ENCODE measurements at regions not wholly inside any gene's neighbourhood (a gene's known extent, or its start where the extent isn't known, plus 50 kb on each side); places are given as distances from the start of the nearest gene placed in this dataset.

- TF ChIP-seq CTCF (IDR thresholded peaks at IDR 0.05) (no peak), POLR2A (IDR thresholded peaks at IDR 0.05) (no peak), EP300 (IDR thresholded peaks at IDR 0.05) (no peak)
Observed at GRCh38 chr1:208569181-208569580, 325.0 kb upstream of the PLXNA2 start.

Measured in sigmoid colon (tissue), 4 donors.